Renal cortex interstitium (tissue), 11 donors: ENCODE measurements at regions not wholly inside any gene's neighbourhood (a gene's known extent, or its start where the extent isn't known, plus 50 kb on each side); places are given as distances from the start of the nearest gene placed in this dataset.

Source experiments
- DNase-seq, 11 donors: peaks; one replicate each; pipeline ENCODE4 v3.0.0-alpha.2; 2013; ENCODE audit warnings: low read depth in 9 of 11, low spot score in 4 of 11; ENCODE audit errors: extremely low read depth in 1 of 11

GRCh38 chr2:74735009-74735408, 81.0 kb downstream of the SEMA4F start:
- no peak for DNase-seq

GRCh38 chr2:74735564-74735963, 81.5 kb downstream of the SEMA4F start:
- DNase-seq: no peak

- no peak for DNase-seq
Observed at GRCh38 chr2:74736589-74736988, 82.5 kb downstream of the SEMA4F start.

- no peak for DNase-seq
Observed at GRCh38 chr2:74738586-74738985, 84.5 kb downstream of the SEMA4F start.

GRCh38 chr2:74739129-74739528, 85.1 kb downstream of the SEMA4F start:
- DNase-seq: no peak

GRCh38 chr2:74739733-74740241, 85.7 kb downstream of the SEMA4F start:
- no peak for DNase-seq

- no peak for DNase-seq
Observed at GRCh38 chr2:74740395-74740740, 86.3 kb downstream of the SEMA4F start.

GRCh38 chr2:74740741-74741431, 86.8 kb downstream of the SEMA4F start:
- DNase-seq: no peak

GRCh38 chr2:74741629-74742028, 87.6 kb downstream of the SEMA4F start:
- no peak for DNase-seq

GRCh38 chr2:74742471-74742870, 88.4 kb downstream of the SEMA4F start:
- no peak for DNase-seq

GRCh38 chr2:74743039-74743438, 89.0 kb downstream of the SEMA4F start:
- no peak for DNase-seq

GRCh38 chr2:74743778-74744177, 89.7 kb downstream of the SEMA4F start:
- DNase-seq: no peak

- no peak for DNase-seq
Observed at GRCh38 chr2:74744731-74745515, 89.0 kb upstream of the HK2 start.

- DNase-seq: no peak
Observed at GRCh38 chr2:74745766-74746165, 88.2 kb upstream of the HK2 start.

- DNase-seq: no peak
Observed at GRCh38 chr2:74746480-74746879, 87.4 kb upstream of the HK2 start.

- DNase-seq: no peak
Observed at GRCh38 chr2:74747411-74748080, 86.4 kb upstream of the HK2 start.

GRCh38 chr2:74748665-74749064, 85.3 kb upstream of the HK2 start:
- DNase-seq: no peak

GRCh38 chr2:74749432-74749831, 84.5 kb upstream of the HK2 start:
- no peak for DNase-seq

- DNase-seq: no peak
Observed at GRCh38 chr2:74751981-74752851, 81.7 kb upstream of the HK2 start.
